HEK293 (cell line): ENCODE measurements at regions not wholly inside any gene's neighbourhood (a gene's known extent, or its start where the extent isn't known, plus 50 kb on each side); places are given as distances from the start of the nearest gene placed in this dataset.

Experiments used
- CTCF ChIA-PET: fragments of 350-600 bp; formaldehyde crosslinking; extraction: SDS; loops from one replicate; lab custom pipeline; 2021; ENCODE audit warnings: antibody characterized with exemption; lab: Yijun Ruan, JAX
- POLR2A ChIA-PET: fragments of 300-600 bp; formaldehyde crosslinking; extraction: SDS; loops from one replicate; lab custom pipeline; 2020; ENCODE audit warnings: antibody characterized with exemption, inconsistent platforms; lab: Yijun Ruan, JAX
- H3K27ac ChIP-seq: fragments of 200-500 bp; sonication (Bioruptor generic); 2 replicates; pipeline ENCODE4 v1.5.1; 2014; ENCODE audit warnings: low read depth, low read length, control low read depth, inconsistent platforms; ENCODE audit errors: extremely low read depth
- H3K36me3 ChIP-seq, 2 experiments: fragments of 200-500 bp in 1 of 2; sonication (Bioruptor generic) in 1 of 2; 1 replicate in 1 of 2; 2 replicates in 1 of 2; pipeline ENCODE4 v1.5.1; 2014 to 2017; ENCODE audit warnings: inconsistent platforms in 2 of 2, low read length in 2 of 2; ENCODE audit not compliant: control insufficient read depth in 2 of 2, insufficient read depth in 1 of 2
- H3K4me1 ChIP-seq: fragments of 200-500 bp; sonication (Bioruptor generic); 2 replicates; pipeline ENCODE4 v1.5.1; 2014; ENCODE audit warnings: mild to moderate bottlenecking, low read length, inconsistent platforms; ENCODE audit not compliant: control insufficient read depth, insufficient read depth
- H3K4me3 ChIP-seq: 2 replicates; pipeline ENCODE4 v1.5.1; 2011; ENCODE audit warnings: low read depth, mild to moderate bottlenecking, control low read depth, low read length, moderate library complexity
- H3K9me3 ChIP-seq: fragments of 200-500 bp; sonication (Bioruptor generic); 2 replicates; pipeline ENCODE4 v1.5.1; 2014; ENCODE audit warnings: low read depth, low read length, inconsistent platforms; ENCODE audit not compliant: control insufficient read depth, insufficient read depth
- GLI2 ChIP-seq: fragments of 450-650 bp; formaldehyde crosslinking; IDR thresholded peaks from 2 replicates; pipeline ENCODE4; 2017; ENCODE audit warnings: missing biosample characterization, missing genetic modification characterization, low read depth, borderline replicate concordance
- KLF7 ChIP-seq: fragments of 450-650 bp; formaldehyde crosslinking; IDR thresholded peaks from 2 replicates; pipeline ENCODE4 v1.5.1; 2016; ENCODE audit warnings: missing biosample characterization, missing genetic modification characterization, borderline replicate concordance
- REPIN1 ChIP-seq: fragments of 450-650 bp; formaldehyde crosslinking; IDR thresholded peaks from 2 replicates; pipeline ENCODE4 v1.5.1; 2017; ENCODE audit warnings: missing biosample characterization, missing genetic modification characterization, low read depth
- SP3 ChIP-seq: fragments of 450-650 bp; formaldehyde crosslinking; IDR thresholded peaks from 2 replicates; pipeline ENCODE4 v1.5.1; 2016; ENCODE audit warnings: missing biosample characterization, missing genetic modification characterization
- ZBTB21 ChIP-seq: fragments of 450-650 bp; formaldehyde crosslinking; IDR thresholded peaks from 2 replicates; pipeline ENCODE4 v1.5.1; 2017; ENCODE audit warnings: missing biosample characterization, missing genetic modification characterization
- ZNF121 ChIP-seq: fragments of 450-650 bp; formaldehyde crosslinking; IDR thresholded peaks from 2 replicates; pipeline ENCODE4 v1.5.1; 2016; ENCODE audit warnings: missing biosample characterization, missing genetic modification characterization
- ZNF133 ChIP-seq: fragments of 450-650 bp; formaldehyde crosslinking; IDR thresholded peaks from 2 replicates; pipeline ENCODE4 v1.5.1; 2016; ENCODE audit warnings: missing biosample characterization, missing genetic modification characterization
- ZNF138 ChIP-seq: fragments of 450-650 bp; formaldehyde crosslinking; IDR thresholded peaks from 2 replicates; pipeline ENCODE4 v1.5.1; 2016; ENCODE audit warnings: missing biosample characterization, missing genetic modification characterization, borderline replicate concordance
- ZNF16 ChIP-seq: fragments of 450-650 bp; formaldehyde crosslinking; IDR thresholded peaks from 2 replicates; pipeline ENCODE4 v1.5.1; 2016; ENCODE audit warnings: low read depth, missing biosample characterization, missing genetic modification characterization
- ZNF169 ChIP-seq: fragments of 450-650 bp; formaldehyde crosslinking; IDR thresholded peaks from 2 replicates; pipeline ENCODE4 v1.5.1; 2016; ENCODE audit warnings: missing biosample characterization, missing genetic modification characterization
- ZNF223 ChIP-seq: fragments of 450-650 bp; formaldehyde crosslinking; IDR thresholded peaks from 2 replicates; pipeline ENCODE4 v1.5.1; 2016; ENCODE audit warnings: missing biosample characterization, missing genetic modification characterization
- ZNF274 ChIP-seq, 2 experiments: fragments of 200-500 bp in 1 of 2; fragments of 450-650 bp in 1 of 2; sonication (Bioruptor generic) in 1 of 2; formaldehyde crosslinking in 1 of 2; IDR thresholded peaks; 2 replicates each; pipeline versions ENCODE4 v1.5.1 to v1.6.1; 2014 to 2016; ENCODE audit warnings: borderline replicate concordance in 1 of 2, inconsistent platforms in 1 of 2, low read length in 1 of 2, missing biosample characterization in 1 of 2, missing genetic modification characterization in 1 of 2
- ZNF37A ChIP-seq: fragments of 450-650 bp; IDR thresholded peaks from 2 replicates; pipeline ENCODE4 v1.5.1; 2018; ENCODE audit warnings: missing biosample characterization, missing genetic modification characterization
- ZNF530 ChIP-seq: fragments of 450-650 bp; formaldehyde crosslinking; IDR thresholded peaks from 2 replicates; pipeline ENCODE4 v1.5.1; 2016; ENCODE audit warnings: low read depth, missing biosample characterization, missing genetic modification characterization
- ZNF548 ChIP-seq: fragments of 450-650 bp; formaldehyde crosslinking; IDR thresholded peaks from 2 replicates; pipeline ENCODE4 v1.5.1; 2016; ENCODE audit warnings: missing biosample characterization, missing genetic modification characterization
- ZNF571 ChIP-seq: fragments of 450-650 bp; formaldehyde crosslinking; IDR thresholded peaks from 2 replicates; pipeline ENCODE4 v1.5.0; 2017; ENCODE audit warnings: missing biosample characterization, missing genetic modification characterization
- ZNF623 ChIP-seq: fragments of 450-650 bp; formaldehyde crosslinking; IDR thresholded peaks from 2 replicates; pipeline ENCODE4 v1.5.1; 2016; ENCODE audit warnings: missing biosample characterization, missing genetic modification characterization
- ZNF624 ChIP-seq: fragments of 450-650 bp; formaldehyde crosslinking; IDR thresholded peaks from 2 replicates; pipeline ENCODE4 v1.5.1; 2017; ENCODE audit warnings: missing biosample characterization, missing genetic modification characterization
- ZNF645 ChIP-seq: fragments of 450-650 bp; formaldehyde crosslinking; IDR thresholded peaks from 2 replicates; pipeline ENCODE4; 2016; ENCODE audit warnings: missing biosample characterization, missing genetic modification characterization
- ZNF654 ChIP-seq: fragments of 450-650 bp; formaldehyde crosslinking; IDR thresholded peaks from 2 replicates; pipeline ENCODE4 v1.5.1; 2016; ENCODE audit warnings: low read depth, missing biosample characterization, missing genetic modification characterization
- ZNF664 ChIP-seq: fragments of 450-650 bp; formaldehyde crosslinking; IDR thresholded peaks from 2 replicates; pipeline ENCODE4 v1.5.1; 2016; ENCODE audit warnings: missing biosample characterization, missing genetic modification characterization
- ZNF785 ChIP-seq: fragments of 450-650 bp; formaldehyde crosslinking; IDR thresholded peaks from 2 replicates; pipeline ENCODE4 v1.5.1; 2016; ENCODE audit warnings: missing biosample characterization, missing genetic modification characterization
- TF ChIP-seq, protein P1 (sequence below): fragments of 450-650 bp; formaldehyde crosslinking; optimal IDR thresholded peaks from 2 replicates; pipeline ENCODE3; 2016; ENCODE audit warnings: missing biosample characterization, mild to moderate bottlenecking, missing genetic modification characterization
- TF ChIP-seq, protein P2 (sequence below): fragments of 450-650 bp; formaldehyde crosslinking; IDR thresholded peaks from 2 replicates; pipeline ENCODE4 v1.5.1; 2016; ENCODE audit warnings: missing biosample characterization, missing genetic modification characterization
- TF ChIP-seq, protein P3 (sequence below): fragments of 450-650 bp; formaldehyde crosslinking; IDR thresholded peaks from 2 replicates; pipeline ENCODE4 v1.5.1; 2017; ENCODE audit warnings: missing biosample characterization, missing genetic modification characterization
- TF ChIP-seq, protein P4 (sequence below): fragments of 450-650 bp; formaldehyde crosslinking; IDR thresholded peaks from 2 replicates; pipeline ENCODE4 v1.5.1; 2016; ENCODE audit warnings: missing biosample characterization, missing genetic modification characterization

- TF ChIP-seq ZNF16 (tag by site-specific recombination) (no peak), ZNF169 (tag by site-specific recombination) (no peak), ZNF623 (tag by site-specific recombination) (no peak), SP3 (no peak), ZNF274 (IDR thresholded peaks at IDR 0.05; ENCODE audit: low read length) (no peak), ZNF274 (tag by site-specific recombination; IDR thresholded peaks at IDR 0.05; ENCODE audit: borderline replicate concordance) (no peak)
- TF ChIP-seq, protein P1, sequence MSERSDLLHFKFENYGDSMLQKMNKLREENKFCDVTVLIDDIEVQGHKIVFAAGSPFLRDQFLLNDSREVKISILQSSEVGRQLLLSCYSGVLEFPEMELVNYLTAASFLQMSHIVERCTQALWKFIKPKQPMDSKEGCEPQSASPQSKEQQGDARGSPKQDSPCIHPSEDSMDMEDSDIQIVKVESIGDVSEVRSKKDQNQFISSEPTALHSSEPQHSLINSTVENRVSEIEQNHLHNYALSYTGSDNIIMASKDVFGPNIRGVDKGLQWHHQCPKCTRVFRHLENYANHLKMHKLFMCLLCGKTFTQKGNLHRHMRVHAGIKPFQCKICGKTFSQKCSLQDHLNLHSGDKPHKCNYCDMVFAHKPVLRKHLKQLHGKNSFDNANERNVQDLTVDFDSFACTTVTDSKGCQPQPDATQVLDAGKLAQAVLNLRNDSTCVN (tag by site-specific recombination): no peak
- TF ChIP-seq, all 188 proteins: peak for 0
- H3K36me3 ChIP-seq: no peaks in the 10 kb centered on the region
Measured at GRCh38 chr2:47243596-47244323, 67.4 kb upstream of the CALM2 start.

DNA sequence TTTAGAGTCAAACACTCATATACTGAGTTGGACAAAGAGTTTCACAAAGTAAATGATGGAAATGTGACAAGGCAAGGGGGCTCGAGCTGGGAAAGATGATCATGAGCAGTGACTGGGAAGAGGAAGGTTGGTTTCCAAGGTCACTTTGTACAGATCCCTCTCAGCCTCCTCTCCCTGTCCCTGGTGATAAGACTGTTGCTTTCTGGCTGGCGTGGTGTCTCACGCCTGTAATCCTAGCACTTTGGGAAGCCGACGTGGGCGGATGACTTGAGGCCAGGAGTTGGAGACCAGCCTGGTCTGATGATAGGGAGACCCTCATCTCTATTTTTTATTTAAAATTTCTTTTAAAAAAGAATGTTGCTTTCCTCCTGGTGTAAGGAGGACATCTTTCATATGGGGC lies 65.4 kb upstream of the CALM2 start:
- Histone ChIP-seq H3K4me3 (no peak overlapping the region), H3K4me1 (peaks cover 20% of the 10 kb centered on the region), H3K9me3 (no peaks in the 10 kb centered on the region), H3K36me3 (no peaks in the 10 kb centered on the region), H3K27ac (no peak overlapping the region)
- ChIA-PET CTCF (no interaction called here), POLR2A (no interaction called here)
- TF ChIP-seq ZNF664 (tag by site-specific recombination): no peak
- TF ChIP-seq ZBTB21: no peak
- TF ChIP-seq ZNF624 (tag by site-specific recombination): no peak
- TF ChIP-seq ZNF645 (tag by site-specific recombination): no peak
- no peak for TF ChIP-seq ZNF133 (tag by site-specific recombination)
- TF ChIP-seq ZNF223: no peak
- TF ChIP-seq, protein P2, sequence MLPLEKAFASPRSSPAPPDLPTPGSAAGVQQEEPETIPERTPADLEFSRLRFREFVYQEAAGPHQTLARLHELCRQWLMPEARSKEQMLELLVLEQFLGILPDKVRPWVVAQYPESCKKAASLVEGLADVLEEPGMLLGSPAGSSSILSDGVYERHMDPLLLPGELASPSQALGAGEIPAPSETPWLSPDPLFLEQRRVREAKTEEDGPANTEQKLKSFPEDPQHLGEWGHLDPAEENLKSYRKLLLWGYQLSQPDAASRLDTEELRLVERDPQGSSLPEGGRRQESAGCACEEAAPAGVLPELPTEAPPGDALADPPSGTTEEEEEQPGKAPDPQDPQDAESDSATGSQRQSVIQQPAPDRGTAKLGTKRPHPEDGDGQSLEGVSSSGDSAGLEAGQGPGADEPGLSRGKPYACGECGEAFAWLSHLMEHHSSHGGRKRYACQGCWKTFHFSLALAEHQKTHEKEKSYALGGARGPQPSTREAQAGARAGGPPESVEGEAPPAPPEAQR (tag by site-specific recombination): no peak
- TF ChIP-seq ZNF121 (tag by site-specific recombination): no peak
- no peak for TF ChIP-seq ZNF530 (tag by site-specific recombination)
- TF ChIP-seq REPIN1: no peak
- TF ChIP-seq ZNF138 (tag by site-specific recombination): no peak
- TF ChIP-seq, protein P3, sequence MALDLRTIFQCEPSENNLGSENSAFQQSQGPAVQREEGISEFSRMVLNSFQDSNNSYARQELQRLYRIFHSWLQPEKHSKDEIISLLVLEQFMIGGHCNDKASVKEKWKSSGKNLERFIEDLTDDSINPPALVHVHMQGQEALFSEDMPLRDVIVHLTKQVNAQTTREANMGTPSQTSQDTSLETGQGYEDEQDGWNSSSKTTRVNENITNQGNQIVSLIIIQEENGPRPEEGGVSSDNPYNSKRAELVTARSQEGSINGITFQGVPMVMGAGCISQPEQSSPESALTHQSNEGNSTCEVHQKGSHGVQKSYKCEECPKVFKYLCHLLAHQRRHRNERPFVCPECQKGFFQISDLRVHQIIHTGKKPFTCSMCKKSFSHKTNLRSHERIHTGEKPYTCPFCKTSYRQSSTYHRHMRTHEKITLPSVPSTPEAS: no peak
- no peak for TF ChIP-seq ZNF37A (tag by site-specific recombination)
- TF ChIP-seq ZNF654 (tag by site-specific recombination): no peak
- TF ChIP-seq ZNF785: no peak
- no peak for TF ChIP-seq GLI2 (tag by site-specific recombination)
- TF ChIP-seq ZNF548 (tag by site-specific recombination): no peak
- TF ChIP-seq KLF7 (tag by site-specific recombination): no peak
- TF ChIP-seq, protein P4, sequence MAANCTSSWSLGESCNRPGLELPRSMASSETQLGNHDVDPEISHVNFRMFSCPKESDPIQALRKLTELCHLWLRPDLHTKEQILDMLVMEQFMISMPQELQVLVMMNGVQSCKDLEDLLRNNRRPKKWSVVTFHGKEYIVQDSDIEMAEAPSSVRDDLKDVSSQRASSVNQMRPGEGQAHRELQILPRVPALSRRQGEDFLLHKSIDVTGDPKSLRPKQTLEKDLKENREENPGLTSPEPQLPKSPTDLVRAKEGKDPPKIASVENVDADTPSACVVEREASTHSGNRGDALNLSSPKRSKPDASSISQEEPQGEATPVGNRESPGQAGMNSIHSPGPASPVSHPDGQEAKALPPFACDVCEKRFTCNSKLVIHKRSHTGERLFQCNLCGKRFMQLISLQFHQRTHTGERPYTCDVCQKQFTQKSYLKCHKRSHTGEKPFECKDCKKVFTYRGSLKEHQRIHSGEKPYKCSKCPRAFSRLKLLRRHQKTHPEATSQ: no peak
- TF ChIP-seq ZNF571 (tag by site-specific recombination): no peak

More at GRCh38 chr2:47243596-47244323, 67.4 kb upstream of the CALM2 start:
- H3K4me3 ChIP-seq: no peak overlapping the region
- POLR2A ChIA-PET: no interaction called here
- peaks cover 5% of the 10 kb centered on the region; the same call in 1 of the 2 replicates for H3K4me1 ChIP-seq
- H3K9me3 ChIP-seq: no peaks in the 10 kb centered on the region
- CTCF ChIA-PET: interaction anchor here (0.6 kb wide), 1 partner anchor 16 kb away, joined by 3 read pairs; no protein-coding TSS in a partner anchor
- no peak overlapping the region for H3K27ac ChIP-seq
